HEK293 (cell line): ENCODE measurements at regions not wholly inside any gene's neighbourhood (a gene's known extent, or its start where the extent isn't known, plus 50 kb on each side); places are given as distances from the start of the nearest gene placed in this dataset.

ENCODE experiments used
- CTCF ChIA-PET: fragments of 350-600 bp; formaldehyde crosslinking; extraction: SDS; loops from one replicate; lab custom pipeline; 2021; ENCODE audit warnings: antibody characterized with exemption; lab: Yijun Ruan, JAX
- POLR2A ChIA-PET: fragments of 300-600 bp; formaldehyde crosslinking; extraction: SDS; loops from one replicate; lab custom pipeline; 2020; ENCODE audit warnings: antibody characterized with exemption, inconsistent platforms; lab: Yijun Ruan, JAX
- H3K27ac ChIP-seq: fragments of 200-500 bp; sonication (Bioruptor generic); 2 replicates; pipeline ENCODE4 v1.5.1; 2014; ENCODE audit warnings: low read depth, low read length, control low read depth, inconsistent platforms; ENCODE audit errors: extremely low read depth
- H3K36me3 ChIP-seq, 2 experiments: fragments of 200-500 bp in 1 of 2; sonication (Bioruptor generic) in 1 of 2; 1 replicate in 1 of 2; 2 replicates in 1 of 2; pipeline ENCODE4 v1.5.1; 2014 to 2017; ENCODE audit warnings: inconsistent platforms in 2 of 2, low read length in 2 of 2; ENCODE audit not compliant: control insufficient read depth in 2 of 2, insufficient read depth in 1 of 2
- H3K4me1 ChIP-seq: fragments of 200-500 bp; sonication (Bioruptor generic); 2 replicates; pipeline ENCODE4 v1.5.1; 2014; ENCODE audit warnings: mild to moderate bottlenecking, low read length, inconsistent platforms; ENCODE audit not compliant: control insufficient read depth, insufficient read depth
- H3K4me3 ChIP-seq: 2 replicates; pipeline ENCODE4 v1.5.1; 2011; ENCODE audit warnings: low read depth, mild to moderate bottlenecking, control low read depth, low read length, moderate library complexity
- H3K9me3 ChIP-seq: fragments of 200-500 bp; sonication (Bioruptor generic); 2 replicates; pipeline ENCODE4 v1.5.1; 2014; ENCODE audit warnings: low read depth, low read length, inconsistent platforms; ENCODE audit not compliant: control insufficient read depth, insufficient read depth
- BCL11A ChIP-seq: fragments of 450-650 bp; formaldehyde crosslinking; IDR thresholded peaks from 2 replicates; pipeline ENCODE4 v1.5.1; 2016; ENCODE audit warnings: low read depth, missing biosample characterization, missing genetic modification characterization
- FEZF1 ChIP-seq: fragments of 450-650 bp; formaldehyde crosslinking; IDR thresholded peaks from 2 replicates; pipeline ENCODE4 v1.5.1; 2016; ENCODE audit warnings: missing biosample characterization, missing genetic modification characterization
- GLIS2 ChIP-seq: fragments of 450-650 bp; formaldehyde crosslinking; IDR thresholded peaks from 2 replicates; pipeline ENCODE4 v1.5.1; 2016; ENCODE audit warnings: missing biosample characterization, missing genetic modification characterization
- HOXC10 ChIP-seq: sonication (generic); formaldehyde crosslinking; IDR thresholded peaks from 2 replicates; pipeline ENCODE4 v1.8.1; 2023; ENCODE audit warnings: mild to moderate bottlenecking, missing genetic modification reagents
- ZFP69B ChIP-seq: fragments of 450-650 bp; formaldehyde crosslinking; IDR thresholded peaks from 2 replicates; pipeline ENCODE4 v1.5.1; 2016; ENCODE audit warnings: missing biosample characterization, missing genetic modification characterization
- ZNF114 ChIP-seq: fragments of 450-650 bp; formaldehyde crosslinking; IDR thresholded peaks from 2 replicates; pipeline ENCODE4 v1.5.0; 2017; ENCODE audit warnings: missing biosample characterization, missing genetic modification characterization
- ZNF324 ChIP-seq: fragments of 450-650 bp; formaldehyde crosslinking; IDR thresholded peaks from 2 replicates; pipeline ENCODE4 v1.5.1; 2016; ENCODE audit warnings: missing biosample characterization, missing genetic modification characterization
- ZNF335 ChIP-seq: fragments of 450-650 bp; formaldehyde crosslinking; conservative IDR thresholded peaks from 2 replicates; pipeline ENCODE4 v1.5.1; 2016; ENCODE audit warnings: missing biosample characterization, missing genetic modification characterization
- ZNF501 ChIP-seq: fragments of 450-650 bp; formaldehyde crosslinking; IDR thresholded peaks from 2 replicates; pipeline ENCODE4 v1.5.1; 2016; ENCODE audit warnings: missing biosample characterization, missing genetic modification characterization
- ZNF548 ChIP-seq: fragments of 450-650 bp; formaldehyde crosslinking; IDR thresholded peaks from 2 replicates; pipeline ENCODE4 v1.5.1; 2016; ENCODE audit warnings: missing biosample characterization, missing genetic modification characterization
- ZNF549 ChIP-seq: fragments of 450-650 bp; IDR thresholded peaks from 2 replicates; pipeline ENCODE4 v1.5.1; 2018; ENCODE audit warnings: missing biosample characterization, missing genetic modification characterization, mild to moderate bottlenecking, inconsistent platforms, moderate library complexity
- ZNF560 ChIP-seq: fragments of 450-650 bp; formaldehyde crosslinking; IDR thresholded peaks from 2 replicates; pipeline ENCODE4 v1.5.1; 2017; ENCODE audit warnings: missing biosample characterization, missing genetic modification characterization, borderline replicate concordance
- ZNF561 ChIP-seq: fragments of 450-650 bp; IDR thresholded peaks from 2 replicates; pipeline ENCODE4 v1.5.1; 2018; ENCODE audit warnings: missing biosample characterization, missing genetic modification characterization, borderline replicate concordance
- ZNF600 ChIP-seq: fragments of 450-650 bp; formaldehyde crosslinking; IDR thresholded peaks from 2 replicates; pipeline ENCODE4 v1.5.1; 2016; ENCODE audit warnings: missing biosample characterization, missing genetic modification characterization
- ZNF654 ChIP-seq: fragments of 450-650 bp; formaldehyde crosslinking; IDR thresholded peaks from 2 replicates; pipeline ENCODE4 v1.5.1; 2016; ENCODE audit warnings: low read depth, missing biosample characterization, missing genetic modification characterization
- ZSCAN30 ChIP-seq: fragments of 450-650 bp; IDR thresholded peaks from 2 replicates; pipeline ENCODE4 v1.5.1; 2018; ENCODE audit warnings: missing biosample characterization, mild to moderate bottlenecking, missing genetic modification characterization, moderate library complexity
- ZXDB ChIP-seq: fragments of 450-650 bp; formaldehyde crosslinking; IDR thresholded peaks from 2 replicates; pipeline ENCODE4 v1.5.1; 2016; ENCODE audit warnings: missing biosample characterization, missing genetic modification characterization
- TF ChIP-seq, protein P1 (sequence below): fragments of 450-650 bp; formaldehyde crosslinking; IDR thresholded peaks from 2 replicates; pipeline ENCODE4 v1.5.1; 2016; ENCODE audit warnings: missing biosample characterization, missing genetic modification characterization
- TF ChIP-seq, protein P2 (sequence below): fragments of 450-650 bp; formaldehyde crosslinking; IDR thresholded peaks from 2 replicates; pipeline ENCODE4 v1.5.1; 2016; ENCODE audit warnings: missing biosample characterization, missing genetic modification characterization, low read depth
- TF ChIP-seq, protein P3 (sequence below): fragments of 450-650 bp; formaldehyde crosslinking; IDR thresholded peaks from 2 replicates; pipeline ENCODE4 v1.5.1; 2016; ENCODE audit warnings: missing biosample characterization, missing genetic modification characterization
- TF ChIP-seq, protein P4 (sequence below): fragments of 450-650 bp; formaldehyde crosslinking; IDR thresholded peaks from 2 replicates; pipeline ENCODE4 v1.5.1; 2016; ENCODE audit warnings: missing biosample characterization, missing genetic modification characterization
- TF ChIP-seq, protein P5 (sequence below): fragments of 450-650 bp; IDR thresholded peaks from 2 replicates; pipeline ENCODE4 v1.5.1; 2018; ENCODE audit warnings: missing biosample characterization, mild to moderate bottlenecking, missing genetic modification characterization

DNA sequence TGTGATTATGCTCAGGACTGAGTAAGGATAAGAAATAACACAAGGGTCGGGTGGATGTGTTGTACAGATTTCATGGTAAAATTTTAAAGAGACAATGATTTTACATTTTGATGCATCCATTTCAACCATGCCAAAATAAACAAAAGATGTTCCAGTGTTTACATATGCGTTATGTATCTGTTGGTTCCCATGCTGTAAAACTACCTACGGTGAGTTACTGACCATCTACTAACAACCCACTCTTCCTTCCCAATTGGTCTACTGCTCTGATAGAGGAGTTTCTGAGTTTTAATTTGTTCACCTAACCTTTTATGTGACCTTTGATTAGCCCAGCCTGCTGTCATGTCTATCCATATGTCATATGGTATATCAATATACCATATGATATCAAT lies 1697.1 kb downstream of the MAT2B start:
- CTCF ChIA-PET = no interaction called here
- POLR2A ChIA-PET = no interaction called here
- no peaks in the 10 kb centered on the region for H3K9me3 ChIP-seq
- H3K4me1 ChIP-seq = no peaks in the 10 kb centered on the region
- no peak for TF ChIP-seq ZFP69B (tag by site-specific recombination)
- TF ChIP-seq ZNF114 (tag by site-specific recombination) = no peak
- no peak for TF ChIP-seq ZNF501 (tag by site-specific recombination)
- no peaks in the 10 kb centered on the region for H3K36me3 ChIP-seq
- H3K27ac ChIP-seq = no peak overlapping the region
- no peak overlapping the region for H3K4me3 ChIP-seq

DNA sequence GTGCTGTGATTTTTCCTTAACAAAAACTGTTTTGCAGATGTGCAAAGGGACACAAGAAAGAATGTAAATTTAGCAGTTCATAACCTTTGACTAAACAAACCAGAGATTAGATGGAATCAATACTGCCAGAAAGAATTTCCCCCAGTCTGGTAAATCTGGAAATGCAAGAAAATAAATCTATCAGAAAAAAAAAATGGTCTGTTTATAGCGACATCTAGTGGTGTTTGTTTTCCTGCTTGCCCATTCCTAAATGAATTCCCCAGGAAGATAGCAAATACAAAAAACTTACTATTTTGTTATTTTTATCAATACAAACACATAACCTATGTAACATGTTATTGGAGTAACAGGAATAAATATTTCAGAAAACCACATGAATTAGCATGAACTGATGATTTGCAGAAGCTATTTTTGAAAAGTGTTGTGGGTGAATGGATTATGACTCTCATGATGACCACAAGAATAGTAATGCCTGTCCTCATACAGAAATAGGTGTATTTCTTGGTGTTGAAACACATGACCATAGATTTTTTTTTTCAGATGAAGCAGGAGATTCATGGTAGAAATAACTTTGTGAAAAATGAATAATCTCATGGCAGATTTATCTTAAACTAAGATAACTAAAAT lies 1703.8 kb downstream of the MAT2B start:
- Histone ChIP-seq H3K36me3 (no peaks in the 10 kb centered on the region), H3K27ac (no peak overlapping the region), H3K4me3 (no peak overlapping the region)
- TF ChIP-seq ZNF654 (tag by site-specific recombination) (peak; percentile 48), ZNF548 (no peak)
- TF ChIP-seq, all 188 proteins: peak for 1
- POLR2A ChIA-PET = no interaction called here
- H3K9me3 ChIP-seq = no peaks in the 10 kb centered on the region
- CTCF ChIA-PET = interaction anchor here (0.7 to 0.8 kb wide), 2 partner anchors 1174 to 1268 kb away, joined by 3 to 4 read pairs; no protein-coding TSS in a partner anchor
- H3K4me1 ChIP-seq = no peaks in the 10 kb centered on the region

DNA sequence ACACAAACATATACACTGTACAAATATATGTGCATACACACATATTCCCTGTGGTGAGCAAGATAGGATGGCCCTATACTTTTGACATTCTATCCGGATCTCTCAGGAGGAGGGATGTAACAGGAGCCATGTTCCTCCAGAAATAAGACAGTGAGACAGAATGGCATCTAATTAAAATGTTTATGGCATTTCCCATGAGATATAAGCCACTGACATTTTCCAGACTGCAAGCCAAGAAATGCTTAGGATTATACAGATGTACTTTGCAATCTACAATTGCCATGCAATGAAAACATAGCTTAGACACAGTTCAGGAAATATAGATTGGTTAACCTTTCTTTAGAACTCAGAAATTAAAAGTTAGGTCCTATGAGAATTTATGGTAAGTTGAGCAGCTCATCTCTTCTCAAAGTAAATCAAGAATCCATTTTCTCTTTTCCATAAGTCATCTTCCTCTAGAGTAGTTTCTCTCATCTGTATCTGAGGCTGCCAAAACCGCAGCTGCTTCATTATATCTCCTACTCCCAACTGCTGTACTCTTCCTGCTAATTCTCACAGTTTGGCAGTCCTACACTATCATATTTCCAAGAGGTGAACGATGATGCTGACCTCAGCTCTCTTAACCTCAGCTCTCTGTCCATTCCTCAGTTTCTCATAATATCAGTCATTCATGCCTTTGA lies 1719.1 kb downstream of the MAT2B start:
- ChIA-PET POLR2A (no interaction called here), CTCF (no interaction called here)
- H3K9me3 ChIP-seq = no peaks in the 10 kb centered on the region
- no peak overlapping the region for H3K4me3 ChIP-seq
- no peaks in the 10 kb centered on the region for H3K4me1 ChIP-seq
- H3K36me3 ChIP-seq = no peaks in the 10 kb centered on the region
- no peak overlapping the region for H3K27ac ChIP-seq
- TF ChIP-seq ZNF324 = no peak
- no peak for TF ChIP-seq ZNF560 (tag by site-specific recombination)
- TF ChIP-seq, protein P1, sequence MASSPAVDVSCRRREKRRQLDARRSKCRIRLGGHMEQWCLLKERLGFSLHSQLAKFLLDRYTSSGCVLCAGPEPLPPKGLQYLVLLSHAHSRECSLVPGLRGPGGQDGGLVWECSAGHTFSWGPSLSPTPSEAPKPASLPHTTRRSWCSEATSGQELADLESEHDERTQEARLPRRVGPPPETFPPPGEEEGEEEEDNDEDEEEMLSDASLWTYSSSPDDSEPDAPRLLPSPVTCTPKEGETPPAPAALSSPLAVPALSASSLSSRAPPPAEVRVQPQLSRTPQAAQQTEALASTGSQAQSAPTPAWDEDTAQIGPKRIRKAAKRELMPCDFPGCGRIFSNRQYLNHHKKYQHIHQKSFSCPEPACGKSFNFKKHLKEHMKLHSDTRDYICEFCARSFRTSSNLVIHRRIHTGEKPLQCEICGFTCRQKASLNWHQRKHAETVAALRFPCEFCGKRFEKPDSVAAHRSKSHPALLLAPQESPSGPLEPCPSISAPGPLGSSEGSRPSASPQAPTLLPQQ = no peak
- no peak for TF ChIP-seq BCL11A (tag by site-specific recombination)
- TF ChIP-seq ZNF335 = no peak
- TF ChIP-seq ZNF600 = no peak
- TF ChIP-seq ZSCAN30 = no peak
- TF ChIP-seq, protein P2, sequence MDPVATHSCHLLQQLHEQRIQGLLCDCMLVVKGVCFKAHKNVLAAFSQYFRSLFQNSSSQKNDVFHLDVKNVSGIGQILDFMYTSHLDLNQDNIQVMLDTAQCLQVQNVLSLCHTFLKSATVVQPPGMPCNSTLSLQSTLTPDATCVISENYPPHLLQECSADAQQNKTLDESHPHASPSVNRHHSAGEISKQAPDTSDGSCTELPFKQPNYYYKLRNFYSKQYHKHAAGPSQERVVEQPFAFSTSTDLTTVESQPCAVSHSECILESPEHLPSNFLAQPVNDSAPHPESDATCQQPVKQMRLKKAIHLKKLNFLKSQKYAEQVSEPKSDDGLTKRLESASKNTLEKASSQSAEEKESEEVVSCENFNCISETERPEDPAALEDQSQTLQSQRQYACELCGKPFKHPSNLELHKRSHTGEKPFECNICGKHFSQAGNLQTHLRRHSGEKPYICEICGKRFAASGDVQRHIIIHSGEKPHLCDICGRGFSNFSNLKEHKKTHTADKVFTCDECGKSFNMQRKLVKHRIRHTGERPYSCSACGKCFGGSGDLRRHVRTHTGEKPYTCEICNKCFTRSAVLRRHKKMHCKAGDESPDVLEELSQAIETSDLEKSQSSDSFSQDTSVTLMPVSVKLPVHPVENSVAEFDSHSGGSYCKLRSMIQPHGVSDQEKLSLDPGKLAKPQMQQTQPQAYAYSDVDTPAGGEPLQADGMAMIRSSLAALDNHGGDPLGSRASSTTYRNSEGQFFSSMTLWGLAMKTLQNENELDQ (tag by site-specific recombination) = no peak
- TF ChIP-seq ZXDB = no peak
- no peak for TF ChIP-seq ZNF549 (tag by site-specific recombination)
- TF ChIP-seq ZNF561 = no peak
- TF ChIP-seq, protein P3, sequence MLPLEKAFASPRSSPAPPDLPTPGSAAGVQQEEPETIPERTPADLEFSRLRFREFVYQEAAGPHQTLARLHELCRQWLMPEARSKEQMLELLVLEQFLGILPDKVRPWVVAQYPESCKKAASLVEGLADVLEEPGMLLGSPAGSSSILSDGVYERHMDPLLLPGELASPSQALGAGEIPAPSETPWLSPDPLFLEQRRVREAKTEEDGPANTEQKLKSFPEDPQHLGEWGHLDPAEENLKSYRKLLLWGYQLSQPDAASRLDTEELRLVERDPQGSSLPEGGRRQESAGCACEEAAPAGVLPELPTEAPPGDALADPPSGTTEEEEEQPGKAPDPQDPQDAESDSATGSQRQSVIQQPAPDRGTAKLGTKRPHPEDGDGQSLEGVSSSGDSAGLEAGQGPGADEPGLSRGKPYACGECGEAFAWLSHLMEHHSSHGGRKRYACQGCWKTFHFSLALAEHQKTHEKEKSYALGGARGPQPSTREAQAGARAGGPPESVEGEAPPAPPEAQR (tag by site-specific recombination) = no peak
- no peak for TF ChIP-seq FEZF1 (tag by site-specific recombination)
- TF ChIP-seq GLIS2 (tag by site-specific recombination) = no peak
- TF ChIP-seq HOXC10 (CRISPR knock-in tag) = no peak
- TF ChIP-seq, protein P4, sequence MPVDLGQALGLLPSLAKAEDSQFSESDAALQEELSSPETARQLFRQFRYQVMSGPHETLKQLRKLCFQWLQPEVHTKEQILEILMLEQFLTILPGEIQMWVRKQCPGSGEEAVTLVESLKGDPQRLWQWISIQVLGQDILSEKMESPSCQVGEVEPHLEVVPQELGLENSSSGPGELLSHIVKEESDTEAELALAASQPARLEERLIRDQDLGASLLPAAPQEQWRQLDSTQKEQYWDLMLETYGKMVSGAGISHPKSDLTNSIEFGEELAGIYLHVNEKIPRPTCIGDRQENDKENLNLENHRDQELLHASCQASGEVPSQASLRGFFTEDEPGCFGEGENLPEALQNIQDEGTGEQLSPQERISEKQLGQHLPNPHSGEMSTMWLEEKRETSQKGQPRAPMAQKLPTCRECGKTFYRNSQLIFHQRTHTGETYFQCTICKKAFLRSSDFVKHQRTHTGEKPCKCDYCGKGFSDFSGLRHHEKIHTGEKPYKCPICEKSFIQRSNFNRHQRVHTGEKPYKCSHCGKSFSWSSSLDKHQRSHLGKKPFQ (tag by site-specific recombination) = no peak
- TF ChIP-seq, protein P5, sequence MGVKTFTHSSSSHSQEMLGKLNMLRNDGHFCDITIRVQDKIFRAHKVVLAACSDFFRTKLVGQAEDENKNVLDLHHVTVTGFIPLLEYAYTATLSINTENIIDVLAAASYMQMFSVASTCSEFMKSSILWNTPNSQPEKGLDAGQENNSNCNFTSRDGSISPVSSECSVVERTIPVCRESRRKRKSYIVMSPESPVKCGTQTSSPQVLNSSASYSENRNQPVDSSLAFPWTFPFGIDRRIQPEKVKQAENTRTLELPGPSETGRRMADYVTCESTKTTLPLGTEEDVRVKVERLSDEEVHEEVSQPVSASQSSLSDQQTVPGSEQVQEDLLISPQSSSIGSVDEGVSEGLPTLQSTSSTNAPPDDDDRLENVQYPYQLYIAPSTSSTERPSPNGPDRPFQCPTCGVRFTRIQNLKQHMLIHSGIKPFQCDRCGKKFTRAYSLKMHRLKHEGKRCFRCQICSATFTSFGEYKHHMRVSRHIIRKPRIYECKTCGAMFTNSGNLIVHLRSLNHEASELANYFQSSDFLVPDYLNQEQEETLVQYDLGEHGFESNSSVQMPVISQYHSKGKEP = no peak
